Gastrocnemius medialis (tissue), 4 donors: ENCODE measurements at regions not wholly inside any gene's neighbourhood (a gene's known extent, or its start where the extent isn't known, plus 50 kb on each side); places are given as distances from the start of the nearest gene placed in this dataset.

Experiments
- ATAC-seq, 2 donors: fragments of 150-250 bp; one replicate each; pipeline ENCODE4 v1.9.1; 2016
- DNase-seq, 2 donors: peaks; one replicate each; pipeline ENCODE4 v3.0.0-alpha.2; 2019
- H3K27ac ChIP-seq, 4 donors: fragments of 200-600 bp; sonication (generic); 1 replicate in 1 of 4; 2 replicates in 3 of 4; pipeline ENCODE4 v1.5.1; 2016 to 2018; ENCODE audit warnings: mild to moderate bottlenecking in 2 of 4, moderate library complexity in 1 of 4
- H3K27me3 ChIP-seq, 3 donors: fragments of 200-600 bp; sonication (generic) in 2 of 3; 1 replicate in 1 of 3; 2 replicates in 2 of 3; pipeline versions ENCODE4 v1.5.1 to v1.6.0; 2016 to 2019; ENCODE audit warnings: mild to moderate bottlenecking in 1 of 3, moderate library complexity in 1 of 3
- H3K36me3 ChIP-seq, 2 donors: fragments of 200-600 bp; sonication (generic) in 1 of 2; one replicate each; pipeline ENCODE4 v1.5.1; 2017 to 2018
- H3K4me1 ChIP-seq, 2 donors: fragments of 200-600 bp; sonication (generic) in 1 of 2; one replicate each; pipeline ENCODE4 v1.5.1; 2016 to 2017; ENCODE audit warnings: mild to moderate bottlenecking in 2 of 2
- H3K4me3 ChIP-seq, 4 donors: fragments of 200-600 bp; sonication (generic) in 3 of 4; 1 replicate in 1 of 4; 2 replicates in 3 of 4; pipeline ENCODE4 v1.5.1; 2016 to 2019; ENCODE audit warnings: mild to moderate bottlenecking in 2 of 4
- H3K9me3 ChIP-seq, 3 donors: fragments of 200-600 bp; sonication (generic) in 2 of 3; 1 replicate in 1 of 3; 2 replicates in 2 of 3; pipeline ENCODE4 v1.5.1; 2016 to 2019
- CTCF ChIP-seq, 5 experiments: fragments of 450-650 bp in 3 of 5; fragments of 200-600 bp in 2 of 5; sonication (generic) in 2 of 5; IDR thresholded peaks in 4 of 5; conservative IDR thresholded peaks in 1 of 5; 1 replicate in 4 of 5; 2 replicates in 1 of 5; pipeline ENCODE4 v1.5.1; 2016 to 2019; ENCODE audit warnings: antibody characterized with exemption in 5 of 5, mild to moderate bottlenecking in 3 of 5, moderate library complexity in 3 of 5
- POLR2A ChIP-seq, 2 donors: fragments of 450-650 bp; IDR thresholded peaks; one replicate each; pipeline ENCODE4 v1.6.1; 2017; ENCODE audit warnings: antibody characterized with exemption in 2 of 2, mild to moderate bottlenecking in 2 of 2, moderate library complexity in 2 of 2
- in situ Hi-C, 4 donors: fragments of 200-750 bp; cut with MboI; loops; one replicate each; pipeline versions ENCODE4 v1.15.0 to v1.8.0; 2017; ENCODE audit warnings: low sequenced_read_pairs in 4 of 4
- intact Hi-C: fragments of 100-400 bp; cut with DNase I; formaldehyde crosslinking; loops from one replicate; pipeline ENCODE4 v1.15.1; 2023; ENCODE audit warnings: low total_unique reads

DNA sequence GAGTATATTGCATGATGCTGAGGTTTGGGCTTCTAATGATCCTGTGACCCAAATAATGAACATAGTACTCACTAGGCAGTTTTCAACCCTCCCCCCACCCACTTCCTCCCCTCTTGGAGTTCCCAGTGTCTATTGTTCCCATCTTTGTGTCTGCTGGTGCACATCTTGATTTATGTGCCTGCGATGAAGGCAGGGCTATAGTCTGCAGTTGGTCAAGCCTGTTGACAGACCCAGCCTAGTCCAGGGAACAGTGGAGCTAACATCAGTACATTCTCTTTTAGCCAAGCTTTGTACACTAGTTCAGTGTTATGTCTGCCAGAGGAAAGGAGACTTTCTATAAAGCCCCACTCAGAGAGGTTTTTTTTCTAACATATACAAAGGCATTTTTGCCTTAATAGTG is 287.6 kb downstream of the CPS1 start:
- H3K9me3 ChIP-seq = no peaks in the 10 kb centered on the region
- in situ Hi-C loops (no loop called here), intact Hi-C loops (no loop called here)
- no peak overlapping the region for H3K27ac ChIP-seq
- H3K36me3 ChIP-seq = no peaks in the 10 kb centered on the region
- H3K4me1 ChIP-seq = no peaks in the 10 kb centered on the region
- no peak overlapping the region for H3K4me3 ChIP-seq
- no peak for TF ChIP-seq CTCF (IDR thresholded peaks at IDR 0.05 in 4 of 5, conservative IDR thresholded peaks at IDR 0.05 in 1 of 5)
- no peaks in the 10 kb centered on the region for H3K27me3 ChIP-seq
- no peak for ATAC-seq
- no peak for DNase-seq

DNA sequence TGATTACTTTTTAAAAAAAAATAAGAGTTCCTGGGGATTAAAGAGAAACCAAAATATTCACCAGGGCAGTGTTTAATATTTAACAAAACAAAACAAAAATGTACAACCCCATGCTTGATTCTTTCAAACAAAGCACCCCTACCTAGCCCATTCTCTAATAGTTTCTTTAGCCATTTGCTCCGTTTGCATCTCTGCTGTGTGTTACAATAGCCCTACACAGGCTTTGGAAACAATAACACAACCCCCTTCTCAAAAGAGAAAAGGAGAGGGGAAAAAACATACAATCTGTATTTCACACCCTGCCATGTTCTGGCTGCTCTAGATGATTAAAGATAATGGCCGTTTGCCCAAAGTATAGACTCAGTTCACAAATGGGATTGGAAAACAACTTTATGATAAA is 302.9 kb downstream of the CPS1 start:
- no peak overlapping the region for H3K4me3 ChIP-seq
- H3K27ac ChIP-seq = no peak overlapping the region
- in situ Hi-C loops = no loop called here
- no peaks in the 10 kb centered on the region for H3K27me3 ChIP-seq
- H3K4me1 ChIP-seq = no peaks in the 10 kb centered on the region
- DNase-seq = no peak
- ATAC-seq = no peak
- TF ChIP-seq CTCF (IDR thresholded peaks at IDR 0.05 in 4 of 5, conservative IDR thresholded peaks at IDR 0.05 in 1 of 5) (no peak), POLR2A (IDR thresholded peaks at IDR 0.05) (no peak)
- H3K9me3 ChIP-seq = no peaks in the 10 kb centered on the region
- no peaks in the 10 kb centered on the region for H3K36me3 ChIP-seq
- intact Hi-C loops = no loop called here

DNA sequence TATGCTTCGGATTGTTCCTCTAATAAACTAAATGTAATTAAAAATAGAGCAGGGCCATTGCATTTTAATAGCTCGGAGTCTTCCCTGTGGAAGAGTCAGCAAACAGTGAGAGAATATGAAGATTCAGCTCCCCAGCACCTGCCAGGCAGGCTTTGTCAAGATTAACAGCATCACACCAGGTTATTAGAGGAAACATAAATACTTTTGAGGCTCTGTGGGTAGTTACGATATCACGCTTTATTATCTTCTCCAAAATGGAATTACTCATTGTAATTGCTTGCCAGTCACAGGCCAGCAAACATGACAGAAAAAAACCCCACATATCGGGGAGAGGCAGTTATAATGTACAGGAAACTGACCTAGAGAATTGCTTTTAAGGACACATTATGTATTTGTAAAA is 303.9 kb downstream of the CPS1 start:
- H3K4me3 ChIP-seq = no peak overlapping the region
- no peaks in the 10 kb centered on the region for H3K36me3 ChIP-seq
- TF ChIP-seq CTCF (IDR thresholded peaks at IDR 0.05 in 4 of 5, conservative IDR thresholded peaks at IDR 0.05 in 1 of 5) (no peak), POLR2A (IDR thresholded peaks at IDR 0.05) (no peak)
- in situ Hi-C loops = no loop called here
- H3K9me3 ChIP-seq = no peaks in the 10 kb centered on the region
- no peaks in the 10 kb centered on the region for H3K27me3 ChIP-seq
- no peaks in the 10 kb centered on the region for H3K4me1 ChIP-seq
- ATAC-seq (no peak), DNase-seq (no peak)
- H3K27ac ChIP-seq = no peak overlapping the region
- intact Hi-C loops = no loop called here

GRCh38 chr2:210861038-210861665 is 304.8 kb downstream of the CPS1 start:
- no peaks in the 10 kb centered on the region for H3K27me3 ChIP-seq
- ATAC-seq = no peak
- no peaks in the 10 kb centered on the region for H3K36me3 ChIP-seq
- in situ Hi-C loops = no loop called here
- no peaks in the 10 kb centered on the region for H3K9me3 ChIP-seq
- TF ChIP-seq CTCF (IDR thresholded peaks at IDR 0.05 in 4 of 5, conservative IDR thresholded peaks at IDR 0.05 in 1 of 5) (no peak), POLR2A (IDR thresholded peaks at IDR 0.05) (no peak)
- no peaks in the 10 kb centered on the region for H3K4me1 ChIP-seq
- DNase-seq = no peak
- intact Hi-C loops = no loop called here
- H3K27ac ChIP-seq = no peak overlapping the region
- no peak overlapping the region for H3K4me3 ChIP-seq
